SW480 (cell line): ENCODE measurements at regions not wholly inside any gene's neighbourhood (a gene's known extent, or its start where the extent isn't known, plus 50 kb on each side); places are given as distances from the start of the nearest gene placed in this dataset.
A peak's percentile ranks its signal among the peaks of the same experiment; 100 is the strongest.

Source experiments
- DNase-seq: peaks from one replicate; pipeline ENCODE4 v3.0.0-alpha.2; 2016; ENCODE audit warnings: low spot score

GRCh38 chr9:135009794-135010585 lies 77.5 kb upstream of the OLFM1 start:
- DNase-seq, result no peak

- DNase-seq, result no peak
Measured at GRCh38 chr9:135010586-135010860, 76.9 kb upstream of the OLFM1 start.

- DNase-seq, result no peak
Measured at GRCh38 chr9:135010921-135011320, 76.5 kb upstream of the OLFM1 start.

DNA sequence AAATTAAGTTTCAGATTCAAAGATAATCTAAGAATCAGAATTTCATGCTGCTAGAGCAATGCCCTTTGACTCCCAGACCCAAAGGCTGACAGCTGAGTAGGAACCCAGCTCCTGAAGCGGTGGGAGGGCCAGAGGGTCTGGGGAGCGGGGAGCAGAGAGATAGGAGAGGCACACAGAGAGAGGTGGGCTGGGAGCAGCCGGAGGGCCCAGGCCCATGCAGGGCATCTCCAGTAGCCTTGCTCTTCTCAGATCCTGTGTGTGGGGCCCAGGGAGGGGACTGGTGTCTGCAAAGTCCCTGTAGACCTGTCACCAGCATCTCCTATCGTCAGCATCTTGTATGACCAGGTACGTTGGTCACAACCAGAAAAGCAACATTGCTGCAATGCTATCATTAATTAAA lies 75.3 kb upstream of the OLFM1 start:
- DNase-seq, result no peak

DNA sequence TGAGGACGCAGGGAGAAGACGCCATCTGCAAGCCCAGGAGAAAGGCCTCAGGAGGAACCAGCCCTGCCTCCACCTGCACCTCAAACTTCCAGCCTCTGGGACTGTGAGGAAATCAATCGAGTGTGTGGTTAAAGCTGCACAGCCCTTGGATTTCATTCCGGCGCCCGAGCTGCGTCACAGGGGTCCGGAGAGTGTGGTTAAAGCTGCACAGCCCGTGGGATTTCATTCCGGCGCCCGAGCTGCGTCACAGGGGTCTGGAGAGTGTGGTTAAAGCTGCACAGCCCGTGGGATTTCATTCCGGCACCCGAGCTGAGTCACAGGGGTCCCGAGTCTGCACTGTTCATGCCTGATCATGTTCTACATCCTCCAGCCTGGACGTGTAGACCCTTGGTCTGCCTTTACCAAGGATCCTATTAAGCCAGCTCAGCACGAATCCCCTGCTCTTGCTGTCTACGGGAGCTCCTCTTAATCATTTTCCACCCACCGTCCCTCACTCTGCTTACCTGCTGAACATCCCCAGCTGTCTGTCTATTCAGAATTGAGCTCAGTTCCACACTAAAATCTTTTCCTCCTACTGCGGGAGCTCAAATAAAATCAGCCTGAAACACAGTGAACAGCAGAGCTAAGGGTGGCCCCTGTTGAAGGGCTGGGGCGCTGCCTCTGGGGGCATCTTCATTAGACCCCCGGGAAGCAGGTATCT lies 73.0 kb upstream of the OLFM1 start:
- no peak for DNase-seq

- no peak for DNase-seq
Measured at GRCh38 chr9:135015096-135015495, 72.4 kb upstream of the OLFM1 start.

GRCh38 chr9:135015565-135015964 lies 71.9 kb upstream of the OLFM1 start:
- no peak for DNase-seq

DNA sequence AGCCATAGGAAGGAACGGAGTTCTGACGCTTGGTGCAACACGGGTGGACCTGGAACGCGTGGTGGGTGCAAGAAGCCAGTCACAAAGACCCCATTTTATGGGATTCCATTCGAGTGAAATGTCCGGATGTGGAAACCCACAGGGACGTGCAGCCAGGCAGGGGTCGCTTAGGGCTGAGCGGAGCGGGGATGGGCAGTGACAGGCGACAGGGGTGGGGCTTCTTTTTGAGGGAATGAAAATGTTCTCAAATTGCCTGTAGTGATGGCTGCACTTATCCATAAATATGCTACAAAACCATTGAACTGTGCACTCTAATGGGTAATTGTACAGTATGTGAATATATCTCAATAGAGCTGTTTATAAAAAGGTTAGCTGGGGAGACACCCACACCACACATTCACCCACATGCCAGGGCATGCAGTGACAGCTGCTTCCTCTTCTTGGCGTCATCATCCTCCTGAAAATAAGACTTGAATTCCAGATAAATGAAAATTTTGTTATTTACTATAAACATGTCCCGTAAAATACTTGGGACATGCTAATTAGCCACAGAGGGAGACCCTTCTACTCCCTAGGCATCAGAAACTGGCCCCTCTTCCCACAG lies 71.3 kb upstream of the OLFM1 start:
- no peak for DNase-seq

DNA sequence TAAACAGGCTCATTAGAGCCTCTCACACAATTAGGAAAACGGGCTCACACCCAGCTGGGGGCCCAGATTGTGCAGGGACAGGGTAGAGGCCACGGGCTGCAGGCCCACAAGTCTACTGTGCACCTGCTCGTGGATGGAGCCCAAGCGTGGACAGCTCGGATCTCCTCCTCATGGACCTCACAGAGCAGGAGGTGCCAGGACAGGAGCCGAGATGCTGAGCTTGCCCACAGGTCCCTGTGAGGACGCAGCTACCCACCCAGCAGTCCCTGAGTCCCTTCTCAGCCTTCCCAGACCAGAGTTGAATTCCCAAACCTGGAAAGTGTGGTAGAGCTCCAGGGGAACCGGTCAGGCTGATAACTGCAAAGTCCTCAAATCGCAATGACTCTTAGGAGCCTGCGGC lies 70.6 kb upstream of the OLFM1 start:
- DNase-seq, result no peak

GRCh38 chr9:135017899-135018298 lies 69.6 kb upstream of the OLFM1 start:
- no peak for DNase-seq

GRCh38 chr9:135018306-135018915 lies 69.1 kb upstream of the OLFM1 start:
- DNase-seq, result peak; percentile 35

GRCh38 chr9:135019224-135019623 lies 68.2 kb upstream of the OLFM1 start:
- no peak for DNase-seq

GRCh38 chr9:135020481-135021392 lies 66.7 kb upstream of the OLFM1 start:
- DNase-seq, result no peak

GRCh38 chr9:135021393-135021789 lies 66.1 kb upstream of the OLFM1 start:
- no peak for DNase-seq

DNA sequence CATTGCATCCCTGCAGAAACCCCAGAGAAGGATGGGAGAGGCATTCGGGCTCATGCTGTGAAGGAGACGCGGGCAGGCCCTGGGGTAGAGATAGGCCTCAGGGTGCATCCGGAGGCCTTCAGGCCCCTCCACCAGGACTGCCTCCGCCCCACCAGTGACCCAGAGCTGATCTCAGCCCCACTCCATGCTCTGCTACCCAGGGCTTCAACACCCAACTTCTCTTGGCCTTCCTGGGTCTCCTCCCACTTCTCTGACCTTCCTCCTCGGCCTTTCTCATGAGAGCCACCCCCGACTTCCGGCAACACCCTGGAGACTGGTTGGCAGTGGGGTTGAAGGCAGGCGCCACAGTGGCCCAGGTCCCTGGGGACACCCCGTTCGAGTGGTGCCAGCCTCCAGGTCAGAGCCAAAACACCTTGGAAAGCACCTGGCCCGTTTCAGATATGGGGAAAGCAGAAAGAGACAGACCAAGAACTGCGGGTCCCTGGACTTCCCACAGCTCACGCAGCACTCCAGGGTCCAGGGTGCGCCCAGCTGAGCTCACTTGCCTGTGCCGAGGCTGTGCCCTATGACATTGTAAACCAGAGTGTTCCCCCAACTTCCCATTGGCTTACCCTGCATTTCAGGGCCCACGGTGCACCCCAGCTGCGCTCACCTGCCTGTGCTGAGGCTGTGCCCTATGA lies 65.1 kb upstream of the OLFM1 start:
- no peak for DNase-seq

GRCh38 chr9:135023088-135023785 lies 64.2 kb upstream of the OLFM1 start:
- DNase-seq, result no peak

DNA sequence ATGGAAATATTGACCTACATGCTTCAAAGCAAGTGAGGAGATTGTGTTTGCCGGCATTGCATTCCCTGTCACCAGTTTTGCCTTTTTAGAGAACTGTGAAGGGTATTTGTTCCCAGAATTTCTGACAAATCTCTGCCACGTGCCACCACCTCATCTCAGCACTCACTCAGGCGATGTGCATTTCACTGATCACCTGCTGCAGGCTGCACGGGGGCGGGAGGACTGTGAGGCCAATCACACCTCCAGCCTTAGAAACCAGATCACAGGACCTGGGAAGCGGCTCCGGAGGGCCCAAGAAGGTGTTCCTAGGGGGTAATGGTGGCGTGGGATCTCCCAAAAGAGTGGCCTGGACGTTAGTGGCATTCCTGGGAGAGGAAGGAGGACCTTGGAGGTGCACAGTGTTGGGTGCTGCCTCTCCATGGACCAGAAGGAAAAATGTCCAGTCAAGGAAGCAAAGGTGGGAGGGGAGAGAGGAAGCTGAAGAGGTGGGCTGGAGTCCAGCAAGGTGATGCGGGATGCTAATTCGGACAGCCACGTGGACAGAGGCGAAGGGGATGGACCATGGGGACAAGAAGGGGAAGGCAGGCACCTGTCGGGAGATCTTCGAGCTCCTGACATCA lies 63.6 kb upstream of the OLFM1 start:
- no peak for DNase-seq

DNA sequence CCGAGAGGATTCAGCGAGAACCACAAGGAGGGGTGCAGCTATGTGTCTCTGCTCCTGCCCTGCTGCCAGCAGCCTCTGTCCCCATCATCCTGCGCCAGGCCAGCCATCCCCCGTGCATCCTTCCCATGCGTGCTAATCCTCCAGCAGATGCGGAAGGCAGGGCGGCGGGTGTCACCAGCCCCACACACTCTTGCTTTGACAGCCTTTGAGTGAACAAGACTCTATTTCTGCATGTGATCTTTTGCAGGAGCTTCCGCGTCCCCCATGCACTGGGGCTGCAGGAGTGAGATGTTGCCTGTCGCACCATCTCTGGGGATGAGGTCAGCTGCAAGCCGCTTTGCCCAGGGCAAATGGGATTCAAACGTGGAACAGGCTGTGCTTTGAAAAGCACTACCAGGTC lies 58.0 kb upstream of the OLFM1 start:
- DNase-seq, result no peak

DNA sequence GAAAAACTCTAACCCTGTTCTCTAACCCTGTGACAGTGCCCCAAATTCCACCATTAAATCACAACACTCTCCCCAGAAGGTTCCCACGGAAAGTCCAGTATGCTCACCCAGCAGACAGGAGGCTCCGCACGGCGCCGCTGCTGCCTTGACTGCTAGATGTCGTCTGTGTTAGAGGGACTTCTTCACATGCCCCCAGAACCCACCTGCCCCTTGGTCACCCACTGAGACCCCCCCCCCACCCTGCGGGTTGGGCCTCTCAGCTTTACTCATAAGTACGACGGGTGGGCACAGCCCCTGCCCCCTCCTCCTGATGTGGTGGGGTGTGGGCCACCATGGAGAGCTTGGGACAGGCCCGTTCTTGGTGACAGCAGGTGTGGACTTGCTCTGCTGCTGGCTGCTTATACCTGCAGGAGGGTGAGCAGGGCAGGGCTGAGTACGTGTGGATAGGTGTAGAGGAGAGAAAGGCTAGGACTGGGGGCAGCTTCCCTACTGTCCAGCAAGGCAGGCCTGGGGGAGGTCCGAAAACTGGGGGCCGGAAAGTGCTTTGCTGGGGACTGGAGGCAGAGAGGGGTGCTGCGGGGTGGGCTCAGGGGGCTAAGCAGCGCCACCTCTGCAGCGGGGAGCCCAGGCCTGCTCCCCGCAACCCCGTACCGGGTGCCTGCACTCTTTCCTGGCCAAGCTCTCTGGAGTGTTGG lies 57.5 kb upstream of the OLFM1 start:
- DNase-seq, result no peak
